CD4-positive, alpha-beta T cell (primary cell): ENCODE measurements at regions not wholly inside any gene's neighbourhood (a gene's known extent, or its start where the extent isn't known, plus 50 kb on each side); places are given as distances from the start of the nearest gene placed in this dataset.

Experiments used
- ATAC-seq: fragments of 200-7000 bp; cut with Tn5 transposase; one replicate; pipeline ENCODE4 v1.10.0; 2022; ENCODE audit warnings: mild to moderate bottlenecking; ENCODE audit not compliant: poor library complexity
- CTCF ChIA-PET: fragments of 350-600 bp; sonication (Branson Sonifier 250); formaldehyde crosslinking; loops from one replicate; lab custom pipeline; 2021; ENCODE audit warnings: antibody characterized with exemption, inconsistent platforms; lab: Charles Lee
- POLR2A ChIA-PET: fragments of 350-600 bp; sonication (Branson Sonifier 250); formaldehyde crosslinking; loops from one replicate; lab custom pipeline; 2021; ENCODE audit warnings: antibody characterized with exemption, inconsistent platforms; lab: Charles Lee
- DNase-seq, 14 experiments: peaks; one replicate each; pipeline ENCODE4 v3.0.0-alpha.2; 2013 to 2020; ENCODE audit warnings: mixed read lengths in 2 of 14
- H3K27ac ChIP-seq, 2 donors: one replicate each; pipeline versions ENCODE4 v1.5.1 to v1.7.0; 2013; ENCODE audit warnings: low read length in 2 of 2, low read depth in 1 of 2, mild to moderate bottlenecking in 1 of 2
- H3K27me3 ChIP-seq, 2 experiments: 1 replicate in 1 of 2; 2 replicates in 1 of 2; pipeline versions ENCODE4 v1.6.1 to v1.7.0; 2013; ENCODE audit warnings: low read length in 2 of 2, control low read depth in 1 of 2, mild to moderate bottlenecking in 1 of 2, moderate library complexity in 1 of 2; ENCODE audit not compliant: insufficient read depth in 2 of 2, control insufficient read depth in 1 of 2
- H3K36me3 ChIP-seq: one replicate; pipeline ENCODE4 v1.6.1; 2013; ENCODE audit warnings: low read length, control low read depth; ENCODE audit not compliant: insufficient read depth
- H3K4me1 ChIP-seq: one replicate; pipeline ENCODE4 v1.6.1; 2013; ENCODE audit warnings: low read length, control low read depth; ENCODE audit not compliant: insufficient read depth
- H3K4me3 ChIP-seq: one replicate; pipeline ENCODE4 v1.5.1; 2013; ENCODE audit warnings: mild to moderate bottlenecking, low read length, moderate library complexity
- H3K9me3 ChIP-seq, 2 experiments: 1 replicate in 1 of 2; 2 replicates in 1 of 2; pipeline versions ENCODE4 v1.6.1 to v1.7.0; 2013; ENCODE audit warnings: low read length in 2 of 2, mild to moderate bottlenecking in 2 of 2, control low read depth in 1 of 2, moderate library complexity in 1 of 2; ENCODE audit not compliant: control insufficient read depth in 1 of 2, insufficient read depth in 1 of 2
- H3K27ac Mint-ChIP-seq: one replicate; pipeline ENCODE4 v1.8.0; 2020; ENCODE audit warnings: mixed read lengths
- H3K27me3 Mint-ChIP-seq: one replicate; pipeline ENCODE4 v1.8.0; 2021; ENCODE audit warnings: mixed read lengths
- H3K36me3 Mint-ChIP-seq: one replicate; pipeline ENCODE4 v1.8.0; 2021; ENCODE audit warnings: low read depth, mixed read lengths
- H3K4me1 Mint-ChIP-seq: one replicate; pipeline ENCODE4 v1.8.0; 2021; ENCODE audit warnings: low read depth, mixed read lengths
- H3K4me3 Mint-ChIP-seq: one replicate; pipeline ENCODE4 v1.8.0; 2020; ENCODE audit warnings: mild to moderate bottlenecking, mixed read lengths
- H3K9me3 Mint-ChIP-seq: one replicate; pipeline ENCODE4 v1.8.0; 2020; ENCODE audit warnings: mixed read lengths
- CTCF ChIP-seq: fragments of 200-600 bp; IDR thresholded peaks from one replicate; pipeline ENCODE4 v1.8.0; 2022; ENCODE audit warnings: antibody characterized with exemption, mild to moderate bottlenecking
- intact Hi-C, 2 experiments: fragments of 100-400 bp; cut with DNase I in 1 of 2; cut with micrococcal nuclease in 1 of 2; formaldehyde crosslinking; loops; one replicate each; pipeline versions ENCODE4 v1.15.1 to v1.9.0; 2023 to 2025; cut with DNase I, micrococcal nuclease

GRCh38 chr15:69532856-69533255, 80.2 kb downstream of the RPLP1 start:
- no peaks in the 10 kb centered on the region for H3K4me1 Mint-ChIP-seq
- Histone ChIP-seq H3K27ac (no peak overlapping the region), H3K27me3 (no peaks in the 10 kb centered on the region), H3K9me3 (no peaks in the 10 kb centered on the region), H3K4me3 (no peak overlapping the region), H3K4me1 (no peaks in the 10 kb centered on the region), H3K36me3 (no peaks in the 10 kb centered on the region)
- DNase-seq (no peak), ATAC-seq (no peak)
- no peak overlapping the region for H3K4me3 Mint-ChIP-seq
- no peaks in the 10 kb centered on the region for H3K9me3 Mint-ChIP-seq
- H3K27me3 Mint-ChIP-seq = no peaks in the 10 kb centered on the region
- POLR2A ChIA-PET = no interaction called here
- H3K27ac Mint-ChIP-seq = no peak overlapping the region
- intact Hi-C loops = no loop called here
- CTCF ChIA-PET = no interaction called here
- no peaks in the 10 kb centered on the region for H3K36me3 Mint-ChIP-seq
- no peak for TF ChIP-seq CTCF

- Histone ChIP-seq H3K9me3 (no peaks in the 10 kb centered on the region), H3K4me3 (no peak overlapping the region), H3K4me1 (no peaks in the 10 kb centered on the region), H3K27me3 (no peaks in the 10 kb centered on the region), H3K36me3 (no peaks in the 10 kb centered on the region), H3K27ac (no peak overlapping the region)
- ATAC-seq = no peak
- ChIA-PET POLR2A (no interaction called here), CTCF (no interaction called here)
- no peaks in the 10 kb centered on the region for H3K36me3 Mint-ChIP-seq
- no peaks in the 10 kb centered on the region for H3K4me1 Mint-ChIP-seq
- H3K27me3 Mint-ChIP-seq = no peaks in the 10 kb centered on the region
- no peak for DNase-seq
- intact Hi-C loops = no loop called here
- no peak overlapping the region for H3K27ac Mint-ChIP-seq
- TF ChIP-seq CTCF = no peak
- H3K9me3 Mint-ChIP-seq = no peaks in the 10 kb centered on the region
- no peak overlapping the region for H3K4me3 Mint-ChIP-seq
Observed at GRCh38 chr15:69533522-69533921, 80.9 kb downstream of the RPLP1 start.

GRCh38 chr15:69535101-69535638, 82.6 kb downstream of the RPLP1 start:
- DNase-seq (peak in 1 of 14 experiments; percentile 3), ATAC-seq (no peak)
- Mint-ChIP-seq H3K4me3 (no peak overlapping the region), H3K27ac (no peak overlapping the region), H3K9me3 (no peaks in the 10 kb centered on the region), H3K4me1 (no peaks in the 10 kb centered on the region), H3K27me3 (no peaks in the 10 kb centered on the region), H3K36me3 (no peaks in the 10 kb centered on the region)
- CTCF ChIA-PET = interaction anchor here (0.7 kb wide), 1 partner anchor 102 kb away, joined by 4 read pairs; no protein-coding TSS in a partner anchor
- H3K4me1 ChIP-seq = no peaks in the 10 kb centered on the region
- H3K4me3 ChIP-seq = no peak overlapping the region
- no peaks in the 10 kb centered on the region for H3K9me3 ChIP-seq
- TF ChIP-seq CTCF = no peak
- H3K27ac ChIP-seq = no peak overlapping the region
- POLR2A ChIA-PET = no interaction called here
- intact Hi-C loops = no loop called here
- no peaks in the 10 kb centered on the region for H3K27me3 ChIP-seq
- H3K36me3 ChIP-seq = no peaks in the 10 kb centered on the region
